GM23338 (cell line): ENCODE measurements at regions not wholly inside any gene's neighbourhood (a gene's known extent, or its start where the extent isn't known, plus 50 kb on each side); places are given as distances from the start of the nearest gene placed in this dataset.

Experiments used
- ATAC-seq: fragments of 200-7000 bp; cut with Tn5 transposase; 3 replicates; pipeline ENCODE4 v1.9.1; 2020
- DNase-seq: peaks from one replicate; pipeline ENCODE4 v3.0.0-alpha.2; 2015; ENCODE audit warnings: low spot score
- H2AFZ ChIP-seq: fragments of 200-600 bp; sonication (generic); 2 replicates; pipeline ENCODE4 v1.8.0; 2016; ENCODE audit warnings: antibody characterized with exemption, mild to moderate bottlenecking, moderate library complexity
- H3F3A ChIP-seq: fragments of 200-600 bp; sonication (generic); replicated peaks from 2 replicates; pipeline ENCODE4 v1.8.0; 2017; ENCODE audit warnings: antibody characterized with exemption, mixed run types, low read depth
- H3K27ac ChIP-seq: fragments of 200-600 bp; sonication (generic); 2 replicates; pipeline ENCODE4 v1.6.1; 2016; ENCODE audit warnings: low read depth
- H3K27me3 ChIP-seq: fragments of 200-600 bp; sonication (generic); 2 replicates; pipeline ENCODE4 v1.8.0; 2016; ENCODE audit warnings: mild to moderate bottlenecking, mixed run types, moderate library complexity; ENCODE audit not compliant: insufficient read depth
- H3K36me3 ChIP-seq: fragments of 200-600 bp; sonication (generic); 2 replicates; pipeline ENCODE4 v1.8.0; 2016; ENCODE audit warnings: mild to moderate bottlenecking; ENCODE audit not compliant: insufficient read depth
- H3K4me1 ChIP-seq: fragments of 200-600 bp; sonication (generic); 2 replicates; pipeline ENCODE4 v1.8.0; 2016; ENCODE audit warnings: mild to moderate bottlenecking, moderate library complexity; ENCODE audit not compliant: insufficient read depth
- H3K4me2 ChIP-seq: fragments of 200-600 bp; sonication (generic); 2 replicates; pipeline ENCODE4 v1.7.1; 2017; ENCODE audit warnings: mixed run types
- H3K4me3 ChIP-seq: fragments of 200-600 bp; sonication (generic); 2 replicates; pipeline ENCODE4 v1.6.1; 2016; ENCODE audit warnings: mixed run types
- H3K79me2 ChIP-seq: fragments of 200-600 bp; sonication (generic); replicated peaks from 2 replicates; pipeline ENCODE4 v1.8.0; 2017; ENCODE audit warnings: mild to moderate bottlenecking; ENCODE audit not compliant: insufficient read depth
- H3K9me2 ChIP-seq: fragments of 200-600 bp; sonication (generic); 2 replicates; pipeline ENCODE4 v1.8.0; 2017; ENCODE audit not compliant: insufficient read depth
- H4K20me1 ChIP-seq: fragments of 200-600 bp; sonication (generic); replicated peaks from 2 replicates; pipeline ENCODE4 v1.8.0; 2017; ENCODE audit warnings: mild to moderate bottlenecking; ENCODE audit not compliant: insufficient read depth
- H3K27ac Mint-ChIP-seq: 2 replicates; pipeline ENCODE4 v1.8.0; 2020; ENCODE audit warnings: inconsistent platforms, mild to moderate bottlenecking, moderate library complexity, mixed read lengths
- H3K27me3 Mint-ChIP-seq: 3 replicates; pipeline ENCODE4 v1.8.0; 2022; ENCODE audit warnings: low read depth, mild to moderate bottlenecking, moderate library complexity, mixed read lengths, inconsistent platforms; ENCODE audit not compliant: insufficient read depth, poor library complexity
- H3K36me3 Mint-ChIP-seq: 3 replicates; pipeline ENCODE4 v1.8.0; 2021; ENCODE audit warnings: low read depth, mild to moderate bottlenecking, inconsistent platforms, moderate library complexity, mixed read lengths
- H3K4me1 Mint-ChIP-seq: 3 replicates; pipeline ENCODE4 v1.8.0; 2020; ENCODE audit warnings: mild to moderate bottlenecking, inconsistent platforms, mixed read lengths
- H3K4me3 Mint-ChIP-seq: 3 replicates; pipeline ENCODE4 v1.8.0; 2021; ENCODE audit warnings: moderate library complexity, mild to moderate bottlenecking, inconsistent platforms, mixed read lengths
- H3K9me3 Mint-ChIP-seq: 3 replicates; pipeline ENCODE4 v1.8.0; 2020; ENCODE audit warnings: moderate library complexity, mild to moderate bottlenecking, inconsistent platforms, mixed read lengths
- CREB1 ChIP-seq: fragments of 250-450 bp; sonication (Bioruptor Pico); IDR thresholded peaks from 2 replicates; pipeline ENCODE4 v1.5.0; 2020; ENCODE audit warnings: low read depth, mild to moderate bottlenecking, moderate library complexity
- CTCF ChIP-seq, 2 experiments: fragments of 200-600 bp in 1 of 2; sonication (generic) in 1 of 2; conservative IDR thresholded peaks; 2 replicates each; pipeline versions ENCODE4 v1.5.1 to v1.6.1; 2016 to 2017; ENCODE audit warnings: antibody characterized with exemption in 2 of 2, low read depth in 2 of 2, mild to moderate bottlenecking in 2 of 2, moderate library complexity in 1 of 2
- ETS1 ChIP-seq: IDR thresholded peaks from 2 replicates; pipeline ENCODE4 v1.6.1; 2016; ENCODE audit warnings: antibody characterized with exemption
- EZH2 ChIP-seq: fragments of 200-600 bp; sonication (generic); IDR thresholded peaks from one replicate; pipeline ENCODE4 v1.8.0; 2017; ENCODE audit warnings: antibody characterized with exemption, mild to moderate bottlenecking, low read depth; ENCODE audit not compliant: unreplicated experiment
- JUNB ChIP-seq: IDR thresholded peaks from one replicate; pipeline ENCODE4 v1.6.1; 2016; ENCODE audit warnings: antibody characterized with exemption; ENCODE audit not compliant: unreplicated experiment
- NANOG ChIP-seq: IDR thresholded peaks from 2 replicates; pipeline ENCODE4 v1.6.1; 2016; ENCODE audit warnings: antibody characterized with exemption, borderline replicate concordance
- POLR2AphosphoS5 ChIP-seq: IDR thresholded peaks from 2 replicates; pipeline ENCODE4 v1.6.1; 2016; ENCODE audit warnings: antibody characterized with exemption, low read depth
- REST ChIP-seq: IDR thresholded peaks from one replicate; pipeline ENCODE4 v1.6.1; 2018; ENCODE audit warnings: antibody characterized with exemption; ENCODE audit not compliant: unreplicated experiment
- STAT1 ChIP-seq: IDR thresholded peaks from one replicate; pipeline ENCODE4 v1.6.1; 2016; ENCODE audit warnings: antibody characterized with exemption; ENCODE audit not compliant: unreplicated experiment
- ZNF114 ChIP-seq: fragments of 250-450 bp; sonication (Bioruptor Pico); IDR thresholded peaks from 2 replicates; pipeline ENCODE4 v1.5.0; 2020; ENCODE audit warnings: mild to moderate bottlenecking, moderate library complexity
- ZNF331 ChIP-seq: fragments of 250-450 bp; sonication (Bioruptor Pico); IDR thresholded peaks from 2 replicates; pipeline ENCODE4 v1.5.0; 2020; ENCODE audit warnings: low read depth, mild to moderate bottlenecking, moderate library complexity

GRCh38 chr9:107108342-107109130 is 174.5 kb upstream of the RAD23B start (continued):
- TF ChIP-seq ZNF331 (CRISPR knock-in tag) (no peak), NANOG (no peak), EZH2 (no peak), JUNB (no peak), CREB1 (CRISPR knock-in tag) (no peak), ZNF114 (CRISPR knock-in tag) (no peak), POLR2AphosphoS5 (no peak), CTCF (conservative IDR thresholded peaks at IDR 0.05; ENCODE audit: low read depth in 2 of 2) (no peak), ETS1 (no peak)

- Histone ChIP-seq H3K9me2 (peaks cover 5% of the 10 kb centered on the region; the same call in 1 of the 2 replicates), H3K36me3 (no peaks in the 10 kb centered on the region), H2AFZ (no peak overlapping the region), H4K20me1 (no peaks in the 10 kb centered on the region), H3K27ac (no peak overlapping the region), H3K4me2 (no peak overlapping the region), H3K79me2 (no peaks in the 10 kb centered on the region), H3K4me1 (no peaks in the 10 kb centered on the region), H3K27me3 (no peaks in the 10 kb centered on the region), H3K4me3 (no peak overlapping the region), H3F3A (no peaks in the 10 kb centered on the region)
- Mint-ChIP-seq H3K27me3 (no peaks in the 10 kb centered on the region), H3K27ac (no peak overlapping the region), H3K36me3 (no peaks in the 10 kb centered on the region), H3K9me3 (no peaks in the 10 kb centered on the region), H3K4me1 (no peaks in the 10 kb centered on the region), H3K4me3 (no peak overlapping the region)
- TF ChIP-seq EZH2 (no peak), CREB1 (CRISPR knock-in tag) (no peak)
- ATAC-seq (no peak), DNase-seq (no peak)
These were observed 173.8 kb upstream of the RAD23B start for GRCh38 chr9:107109324-107109723.

- Histone ChIP-seq H3K4me3 (no peak overlapping the region), H3K36me3 (no peaks in the 10 kb centered on the region), H3K79me2 (no peaks in the 10 kb centered on the region), H4K20me1 (no peaks in the 10 kb centered on the region), H3K27me3 (no peaks in the 10 kb centered on the region), H2AFZ (no peak overlapping the region), H3K4me2 (no peak overlapping the region), H3K9me2 (0 out of 2 replicates have a peak, but pooled peaks cover 5% of the 10 kb centered on the region), H3K27ac (no peak overlapping the region), H3K4me1 (no peaks in the 10 kb centered on the region), H3F3A (no peaks in the 10 kb centered on the region)
- Mint-ChIP-seq H3K27me3 (no peaks in the 10 kb centered on the region), H3K36me3 (no peaks in the 10 kb centered on the region), H3K4me3 (no peak overlapping the region), H3K9me3 (no peaks in the 10 kb centered on the region), H3K27ac (no peak overlapping the region), H3K4me1 (no peaks in the 10 kb centered on the region)
- DNase-seq (no peak), ATAC-seq (no peak)
- TF ChIP-seq JUNB (no peak), STAT1 (no peak), POLR2AphosphoS5 (no peak), ZNF331 (CRISPR knock-in tag) (no peak), ZNF114 (CRISPR knock-in tag) (no peak), NANOG (no peak), CTCF (conservative IDR thresholded peaks at IDR 0.05; ENCODE audit: low read depth in 2 of 2) (no peak), CREB1 (CRISPR knock-in tag) (no peak), EZH2 (no peak), REST (no peak)
These were observed 172.9 kb upstream of the RAD23B start for GRCh38 chr9:107110153-107110552.
